ENCODE measurements at regions not wholly inside any gene's neighbourhood (a gene's known extent, or its start where the extent isn't known, plus 50 kb on each side); places are given as distances from the start of the nearest gene placed in this dataset.
A peak's percentile ranks its signal among the peaks of the same experiment; 100 is the strongest.

DNA sequence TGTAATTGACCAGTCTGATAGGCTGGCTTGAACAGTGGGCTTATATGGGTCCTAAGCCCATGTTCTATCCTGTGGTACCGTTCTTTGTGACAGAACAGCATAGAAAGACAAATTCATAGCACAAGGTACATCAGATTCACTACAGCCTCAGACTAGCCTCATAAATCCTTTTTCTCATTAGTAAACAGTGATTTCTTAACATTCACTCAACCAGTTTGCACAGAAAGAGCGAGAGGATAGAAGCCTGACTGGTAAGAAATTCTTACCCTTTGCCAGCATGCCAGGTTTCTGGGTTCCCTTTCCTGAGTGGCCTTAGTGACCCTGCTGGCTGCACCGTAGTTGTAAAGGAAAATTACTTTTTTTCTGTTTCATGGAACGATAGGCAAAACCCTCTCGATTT is 412.1 kb downstream of the SH2D4B start:
- no peaks in the 10 kb centered on the region for H3K9me2 ChIP-seq (ENCODE audit: insufficient read depth, low read length)
- ChIA-PET CTCF (ENCODE audit: unreplicated experiment) (no interaction called here), POLR2A (no interaction called here)
- intact Hi-C loops (cut with micrococcal nuclease; ENCODE audit: unreplicated experiment): no loop called here
- no peak for DNase-seq (ENCODE audit: low spot score)
- no peak overlapping the region for H2AFZ ChIP-seq (ENCODE audit: low read length)
- TF ChIP-seq EZH2phosphoT487 (IDR thresholded peaks at IDR 0.05; ENCODE audit: borderline replicate concordance, low read depth, low read length) (no peak), CTCF (conservative IDR thresholded peaks at IDR 0.05; ENCODE audit: low read length) (no peak)
- no peaks in the 10 kb centered on the region for H3K36me3 ChIP-seq (ENCODE audit: insufficient read depth, low read length)
- no peaks in the 10 kb centered on the region for H3K9me3 ChIP-seq (ENCODE audit: low read length)
- no peaks in the 10 kb centered on the region for H3K79me2 ChIP-seq (ENCODE audit: insufficient read depth, low read depth, low read length)
- H4K20me1 ChIP-seq (ENCODE audit: insufficient read depth, low read length): no peaks in the 10 kb centered on the region
- no peak overlapping the region for H3K27ac ChIP-seq (ENCODE audit: low read depth, low read length, poor library complexity, severe bottlenecking)
- H3K4me2 ChIP-seq (ENCODE audit: low read length): no peak overlapping the region
- H3K4me3 ChIP-seq (ENCODE audit: low read depth, low read length, poor library complexity, severe bottlenecking): no peak overlapping the region
- H3K4me1 ChIP-seq (ENCODE audit: insufficient read depth, low read length, poor library complexity, severe bottlenecking): no peaks in the 10 kb centered on the region
- no TSS peak for BruUV-seq (replicated peaks)

GRCh38 chr10:80952436-80952835 is 414.7 kb downstream of the SH2D4B start:
- Histone ChIP-seq H3K9me3 (ENCODE audit: low read length) (no peaks in the 10 kb centered on the region), H4K20me1 (ENCODE audit: insufficient read depth, low read length) (no peaks in the 10 kb centered on the region), H3K9me2 (ENCODE audit: insufficient read depth, low read length) (no peaks in the 10 kb centered on the region), H3K4me2 (ENCODE audit: low read length) (no peak overlapping the region), H2AFZ (ENCODE audit: low read length) (peak overlapping the region; percentile 62; the same call in 1 of the 2 replicates), H3K27ac (ENCODE audit: low read depth, low read length, poor library complexity, severe bottlenecking) (no peak overlapping the region), H3K79me2 (ENCODE audit: insufficient read depth, low read depth, low read length) (no peaks in the 10 kb centered on the region), H3K4me3 (ENCODE audit: low read depth, low read length, poor library complexity, severe bottlenecking) (no peak overlapping the region), H3K36me3 (ENCODE audit: insufficient read depth, low read length) (no peaks in the 10 kb centered on the region), H3K4me1 (ENCODE audit: insufficient read depth, low read length, poor library complexity, severe bottlenecking) (no peaks in the 10 kb centered on the region)
- no peak for TF ChIP-seq EZH2phosphoT487 (IDR thresholded peaks at IDR 0.05; ENCODE audit: borderline replicate concordance, low read depth, low read length)
- TF ChIP-seq CTCF (conservative IDR thresholded peaks at IDR 0.05; ENCODE audit: low read length): 0 out of 2 replicates have a peak, but pooled peaks have one; percentile 16
- no peak for DNase-seq (ENCODE audit: low spot score)
- POLR2A ChIA-PET: no interaction called here
- CTCF ChIA-PET (ENCODE audit: unreplicated experiment): no interaction called here
- BruUV-seq (replicated peaks): no TSS peak
- intact Hi-C loops (cut with micrococcal nuclease; ENCODE audit: unreplicated experiment): no loop called here

DNA sequence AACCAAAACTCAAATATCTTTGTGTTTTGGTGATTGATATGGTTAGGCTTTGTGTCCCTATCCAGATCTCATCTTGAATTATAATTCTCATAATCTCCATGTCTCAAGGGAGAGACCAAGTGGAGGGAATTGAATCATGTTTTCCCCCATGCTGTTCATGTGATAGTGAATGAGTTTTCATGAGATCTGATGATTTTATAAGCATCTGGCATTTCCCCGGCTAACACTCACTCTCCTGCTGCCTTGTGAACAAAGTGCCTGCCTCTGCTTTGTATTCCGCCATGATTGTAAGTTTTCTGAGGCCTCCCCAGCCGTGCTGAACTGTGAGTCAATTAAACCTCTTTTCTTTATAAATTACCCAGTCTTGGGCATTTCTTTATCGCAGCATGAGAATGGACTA is 419.5 kb downstream of the SH2D4B start:
- no peaks in the 10 kb centered on the region for H3K4me1 ChIP-seq (ENCODE audit: insufficient read depth, low read length, poor library complexity, severe bottlenecking)
- H3K9me2 ChIP-seq (ENCODE audit: insufficient read depth, low read length): no peaks in the 10 kb centered on the region
- no peaks in the 10 kb centered on the region for H3K36me3 ChIP-seq (ENCODE audit: insufficient read depth, low read length)
- H3K79me2 ChIP-seq (ENCODE audit: insufficient read depth, low read depth, low read length): no peaks in the 10 kb centered on the region
- CTCF ChIA-PET (ENCODE audit: unreplicated experiment): no interaction called here
- no peak overlapping the region for H3K27ac ChIP-seq (ENCODE audit: low read depth, low read length, poor library complexity, severe bottlenecking)
- POLR2A ChIA-PET: no interaction called here
- TF ChIP-seq EZH2phosphoT487 (IDR thresholded peaks at IDR 0.05; ENCODE audit: borderline replicate concordance, low read depth, low read length) (no peak), CTCF (conservative IDR thresholded peaks at IDR 0.05; ENCODE audit: low read length) (no peak)
- intact Hi-C loops (cut with micrococcal nuclease; ENCODE audit: unreplicated experiment): no loop called here
- no TSS peak for BruUV-seq (replicated peaks)
- H2AFZ ChIP-seq (ENCODE audit: low read length): no peak overlapping the region
- no peak for DNase-seq (ENCODE audit: low spot score)
- no peak overlapping the region for H3K4me2 ChIP-seq (ENCODE audit: low read length)
- no peaks in the 10 kb centered on the region for H4K20me1 ChIP-seq (ENCODE audit: insufficient read depth, low read length)
- no peaks in the 10 kb centered on the region for H3K9me3 ChIP-seq (ENCODE audit: low read length)
- H3K4me3 ChIP-seq (ENCODE audit: low read depth, low read length, poor library complexity, severe bottlenecking): no peak overlapping the region

All from OCI-LY7 (cell line).